CD4-positive, alpha-beta T cell (primary cell): ENCODE measurements at regions not wholly inside any gene's neighbourhood (a gene's known extent, or its start where the extent isn't known, plus 50 kb on each side); places are given as distances from the start of the nearest gene placed in this dataset.

Source experiments
- ATAC-seq: fragments of 200-7000 bp; cut with Tn5 transposase; one replicate; pipeline ENCODE4 v1.10.0; 2022; ENCODE audit warnings: mild to moderate bottlenecking; ENCODE audit not compliant: poor library complexity
- CTCF ChIA-PET: fragments of 350-600 bp; sonication (Branson Sonifier 250); formaldehyde crosslinking; loops from one replicate; lab custom pipeline; 2021; ENCODE audit warnings: antibody characterized with exemption, inconsistent platforms; lab: Charles Lee
- POLR2A ChIA-PET: fragments of 350-600 bp; sonication (Branson Sonifier 250); formaldehyde crosslinking; loops from one replicate; lab custom pipeline; 2021; ENCODE audit warnings: antibody characterized with exemption, inconsistent platforms; lab: Charles Lee
- DNase-seq, 14 experiments: peaks; one replicate each; pipeline ENCODE4 v3.0.0-alpha.2; 2013 to 2020; ENCODE audit warnings: mixed read lengths in 2 of 14
- H3K27ac ChIP-seq, 2 donors: one replicate each; pipeline versions ENCODE4 v1.5.1 to v1.7.0; 2013; ENCODE audit warnings: low read length in 2 of 2, low read depth in 1 of 2, mild to moderate bottlenecking in 1 of 2
- H3K27me3 ChIP-seq, 2 experiments: 1 replicate in 1 of 2; 2 replicates in 1 of 2; pipeline versions ENCODE4 v1.6.1 to v1.7.0; 2013; ENCODE audit warnings: low read length in 2 of 2, control low read depth in 1 of 2, mild to moderate bottlenecking in 1 of 2, moderate library complexity in 1 of 2; ENCODE audit not compliant: insufficient read depth in 2 of 2, control insufficient read depth in 1 of 2
- H3K36me3 ChIP-seq: one replicate; pipeline ENCODE4 v1.6.1; 2013; ENCODE audit warnings: low read length, control low read depth; ENCODE audit not compliant: insufficient read depth
- H3K4me1 ChIP-seq: one replicate; pipeline ENCODE4 v1.6.1; 2013; ENCODE audit warnings: low read length, control low read depth; ENCODE audit not compliant: insufficient read depth
- H3K4me3 ChIP-seq: one replicate; pipeline ENCODE4 v1.5.1; 2013; ENCODE audit warnings: mild to moderate bottlenecking, low read length, moderate library complexity
- H3K9me3 ChIP-seq, 2 experiments: 1 replicate in 1 of 2; 2 replicates in 1 of 2; pipeline versions ENCODE4 v1.6.1 to v1.7.0; 2013; ENCODE audit warnings: low read length in 2 of 2, mild to moderate bottlenecking in 2 of 2, control low read depth in 1 of 2, moderate library complexity in 1 of 2; ENCODE audit not compliant: control insufficient read depth in 1 of 2, insufficient read depth in 1 of 2
- H3K27ac Mint-ChIP-seq: one replicate; pipeline ENCODE4 v1.8.0; 2020; ENCODE audit warnings: mixed read lengths
- H3K27me3 Mint-ChIP-seq: one replicate; pipeline ENCODE4 v1.8.0; 2021; ENCODE audit warnings: mixed read lengths
- H3K36me3 Mint-ChIP-seq: one replicate; pipeline ENCODE4 v1.8.0; 2021; ENCODE audit warnings: low read depth, mixed read lengths
- H3K4me1 Mint-ChIP-seq: one replicate; pipeline ENCODE4 v1.8.0; 2021; ENCODE audit warnings: low read depth, mixed read lengths
- H3K4me3 Mint-ChIP-seq: one replicate; pipeline ENCODE4 v1.8.0; 2020; ENCODE audit warnings: mild to moderate bottlenecking, mixed read lengths
- H3K9me3 Mint-ChIP-seq: one replicate; pipeline ENCODE4 v1.8.0; 2020; ENCODE audit warnings: mixed read lengths
- intact Hi-C, 2 experiments: fragments of 100-400 bp; cut with DNase I in 1 of 2; cut with micrococcal nuclease in 1 of 2; formaldehyde crosslinking; loops; one replicate each; pipeline versions ENCODE4 v1.15.1 to v1.9.0; 2023 to 2025; cut with DNase I, micrococcal nuclease
- TF ChIP-seq, protein P1 (sequence below): fragments of 200-600 bp; IDR thresholded peaks from one replicate; pipeline ENCODE4 v1.8.0; 2022; ENCODE audit warnings: antibody characterized with exemption, mild to moderate bottlenecking

DNA sequence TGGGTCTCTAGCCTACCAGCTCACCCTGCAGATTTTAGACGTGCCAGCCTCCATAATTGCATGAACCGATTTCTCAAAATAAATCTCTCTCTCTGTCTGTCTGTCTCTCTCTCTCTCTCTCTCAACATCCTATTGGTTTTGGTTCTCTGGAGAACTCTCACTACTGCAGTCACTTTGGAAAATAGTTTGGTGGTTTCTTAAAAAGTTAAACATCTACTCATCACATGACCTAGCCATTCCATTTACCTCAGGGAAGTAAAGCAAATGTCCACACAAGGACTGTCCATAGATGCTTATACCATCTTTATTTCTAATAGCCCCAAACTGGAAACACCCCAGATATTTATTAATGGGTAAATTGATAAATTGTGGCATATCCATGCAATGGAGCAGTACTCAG lies 119.5 kb downstream of the SNX19 start:
- TF ChIP-seq, protein P1, sequence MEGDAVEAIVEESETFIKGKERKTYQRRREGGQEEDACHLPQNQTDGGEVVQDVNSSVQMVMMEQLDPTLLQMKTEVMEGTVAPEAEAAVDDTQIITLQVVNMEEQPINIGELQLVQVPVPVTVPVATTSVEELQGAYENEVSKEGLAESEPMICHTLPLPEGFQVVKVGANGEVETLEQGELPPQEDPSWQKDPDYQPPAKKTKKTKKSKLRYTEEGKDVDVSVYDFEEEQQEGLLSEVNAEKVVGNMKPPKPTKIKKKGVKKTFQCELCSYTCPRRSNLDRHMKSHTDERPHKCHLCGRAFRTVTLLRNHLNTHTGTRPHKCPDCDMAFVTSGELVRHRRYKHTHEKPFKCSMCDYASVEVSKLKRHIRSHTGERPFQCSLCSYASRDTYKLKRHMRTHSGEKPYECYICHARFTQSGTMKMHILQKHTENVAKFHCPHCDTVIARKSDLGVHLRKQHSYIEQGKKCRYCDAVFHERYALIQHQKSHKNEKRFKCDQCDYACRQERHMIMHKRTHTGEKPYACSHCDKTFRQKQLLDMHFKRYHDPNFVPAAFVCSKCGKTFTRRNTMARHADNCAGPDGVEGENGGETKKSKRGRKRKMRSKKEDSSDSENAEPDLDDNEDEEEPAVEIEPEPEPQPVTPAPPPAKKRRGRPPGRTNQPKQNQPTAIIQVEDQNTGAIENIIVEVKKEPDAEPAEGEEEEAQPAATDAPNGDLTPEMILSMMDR: no peak
- POLR2A ChIA-PET: no interaction called here
- Histone ChIP-seq H3K27ac (no peak overlapping the region), H3K4me3 (no peak overlapping the region), H3K4me1 (no peaks in the 10 kb centered on the region), H3K9me3 (peaks cover 0 to 2% of the 10 kb centered on the region in 2 experiments), H3K27me3 (no peaks in the 10 kb centered on the region), H3K36me3 (no peaks in the 10 kb centered on the region)
- no peak overlapping the region for H3K27ac Mint-ChIP-seq
- DNase-seq: no peak
- H3K4me1 Mint-ChIP-seq: no peaks in the 10 kb centered on the region
- no peak overlapping the region for H3K4me3 Mint-ChIP-seq
- no peaks in the 10 kb centered on the region for H3K9me3 Mint-ChIP-seq
- peaks cover 21% of the 10 kb centered on the region for H3K27me3 Mint-ChIP-seq
- H3K36me3 Mint-ChIP-seq: no peaks in the 10 kb centered on the region
- CTCF ChIA-PET: no interaction called here
- ATAC-seq: no peak
- intact Hi-C loops: no loop called here

DNA sequence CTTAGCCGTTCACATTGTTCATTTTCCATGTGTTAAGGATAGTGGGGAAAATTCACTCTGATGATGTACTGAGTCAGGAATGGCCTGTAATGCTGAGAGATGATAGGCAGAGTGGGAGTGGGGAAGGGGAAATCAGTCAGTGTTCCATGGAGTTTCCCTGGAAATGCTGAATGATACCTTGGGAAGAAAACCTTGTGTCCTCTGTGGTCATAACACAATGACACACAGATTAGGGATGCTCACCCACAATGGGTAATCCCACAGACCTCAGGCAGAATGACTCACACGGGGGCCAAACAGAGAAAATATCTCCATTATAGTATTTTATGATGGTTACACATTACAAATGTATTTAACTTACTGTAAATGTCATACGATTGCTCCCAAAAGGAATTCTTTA lies 118.0 kb downstream of the SNX19 start:
- ATAC-seq (no peak), DNase-seq (no peak)
- Mint-ChIP-seq H3K27me3 (peaks cover 17% of the 10 kb centered on the region), H3K4me1 (no peaks in the 10 kb centered on the region), H3K9me3 (no peaks in the 10 kb centered on the region), H3K4me3 (no peak overlapping the region), H3K27ac (no peak overlapping the region), H3K36me3 (no peaks in the 10 kb centered on the region)
- intact Hi-C loops: no loop called here
- ChIA-PET POLR2A (no interaction called here), CTCF (no interaction called here)
- Histone ChIP-seq H3K27me3 (peaks cover 0 to 4% of the 10 kb centered on the region in 2 experiments), H3K4me3 (no peak overlapping the region), H3K4me1 (no peaks in the 10 kb centered on the region), H3K27ac (no peak overlapping the region), H3K36me3 (no peaks in the 10 kb centered on the region), H3K9me3 (no peaks in the 10 kb centered on the region)
- TF ChIP-seq, protein P1: no peak

DNA sequence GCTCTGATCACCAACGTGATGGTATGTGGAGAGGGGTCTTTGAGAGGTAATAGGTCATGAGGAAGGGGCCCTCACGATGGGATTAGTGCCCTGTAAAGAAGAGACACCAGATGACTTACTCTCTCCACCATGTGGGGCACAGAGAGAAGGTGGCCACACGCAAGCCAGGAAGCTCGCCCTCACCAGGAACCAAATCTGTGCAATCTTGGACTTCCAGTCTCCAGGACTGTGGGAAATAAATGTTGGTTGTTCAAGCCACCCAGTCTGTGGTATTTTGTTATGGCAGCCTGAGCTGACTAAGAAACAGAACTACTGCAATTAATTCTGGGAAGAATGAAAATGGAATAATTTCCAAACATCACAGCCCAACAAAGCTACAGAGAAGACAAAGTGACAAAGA lies 117.5 kb downstream of the SNX19 start:
- Mint-ChIP-seq H3K4me3 (no peak overlapping the region), H3K27me3 (peaks cover 13% of the 10 kb centered on the region), H3K9me3 (no peaks in the 10 kb centered on the region), H3K36me3 (no peaks in the 10 kb centered on the region), H3K4me1 (no peaks in the 10 kb centered on the region), H3K27ac (no peak overlapping the region)
- intact Hi-C loops: no loop called here
- Histone ChIP-seq H3K36me3 (no peaks in the 10 kb centered on the region), H3K4me1 (no peaks in the 10 kb centered on the region), H3K4me3 (no peak overlapping the region), H3K27ac (no peak overlapping the region), H3K27me3 (peaks cover 0 to 4% of the 10 kb centered on the region in 2 experiments), H3K9me3 (no peaks in the 10 kb centered on the region)
- no peak for ATAC-seq
- DNase-seq: no peak
- ChIA-PET POLR2A (no interaction called here), CTCF (no interaction called here)
- TF ChIP-seq, protein P1: no peak
